GM23338 (cell line): ENCODE measurements at regions not wholly inside any gene's neighbourhood (a gene's known extent, or its start where the extent isn't known, plus 50 kb on each side); places are given as distances from the start of the nearest gene placed in this dataset.

ENCODE experiments used
- CTCF ChIP-seq, 2 experiments: fragments of 200-600 bp in 1 of 2; sonication (generic) in 1 of 2; conservative IDR thresholded peaks; 2 replicates each; pipeline versions ENCODE4 v1.5.1 to v1.6.1; 2016 to 2017; ENCODE audit warnings: antibody characterized with exemption in 2 of 2, low read depth in 2 of 2, mild to moderate bottlenecking in 2 of 2, moderate library complexity in 1 of 2
- EZH2 ChIP-seq: fragments of 200-600 bp; sonication (generic); IDR thresholded peaks from one replicate; pipeline ENCODE4 v1.8.0; 2017; ENCODE audit warnings: antibody characterized with exemption, mild to moderate bottlenecking, low read depth; ENCODE audit not compliant: unreplicated experiment
- POLR2AphosphoS5 ChIP-seq: IDR thresholded peaks from 2 replicates; pipeline ENCODE4 v1.6.1; 2016; ENCODE audit warnings: antibody characterized with exemption, low read depth
- ZNF114 ChIP-seq: fragments of 250-450 bp; sonication (Bioruptor Pico); IDR thresholded peaks from 2 replicates; pipeline ENCODE4 v1.5.0; 2020; ENCODE audit warnings: mild to moderate bottlenecking, moderate library complexity

DNA sequence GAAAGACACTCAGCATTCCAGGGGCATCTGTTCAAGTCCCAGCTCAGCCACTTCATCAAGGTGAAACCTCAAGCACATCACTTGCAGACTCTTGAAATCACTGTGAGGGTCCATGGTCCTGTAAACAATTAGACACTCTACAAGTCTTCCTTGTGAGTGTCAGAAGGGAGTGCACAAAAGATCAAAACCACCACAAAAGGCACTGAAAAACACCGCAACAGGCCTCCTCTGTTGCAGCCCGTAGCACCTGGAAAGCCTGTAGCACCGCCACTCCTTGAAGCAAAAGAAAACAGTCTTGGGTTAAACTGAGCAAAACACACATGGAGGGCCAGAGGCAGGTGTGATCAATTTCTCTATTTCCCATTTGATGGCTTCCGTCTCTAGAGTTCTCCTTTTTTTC is 63.8 kb upstream of the SNRK start:
- no peak for TF ChIP-seq CTCF (conservative IDR thresholded peaks at IDR 0.05; ENCODE audit: low read depth in 2 of 2)
- no peak for TF ChIP-seq EZH2
- TF ChIP-seq ZNF114 (CRISPR knock-in tag) = no peak
- TF ChIP-seq POLR2AphosphoS5 = no peak
